ENCODE measurements at regions not wholly inside any gene's neighbourhood (a gene's known extent, or its start where the extent isn't known, plus 50 kb on each side); places are given as distances from the start of the nearest gene placed in this dataset.

DNA sequence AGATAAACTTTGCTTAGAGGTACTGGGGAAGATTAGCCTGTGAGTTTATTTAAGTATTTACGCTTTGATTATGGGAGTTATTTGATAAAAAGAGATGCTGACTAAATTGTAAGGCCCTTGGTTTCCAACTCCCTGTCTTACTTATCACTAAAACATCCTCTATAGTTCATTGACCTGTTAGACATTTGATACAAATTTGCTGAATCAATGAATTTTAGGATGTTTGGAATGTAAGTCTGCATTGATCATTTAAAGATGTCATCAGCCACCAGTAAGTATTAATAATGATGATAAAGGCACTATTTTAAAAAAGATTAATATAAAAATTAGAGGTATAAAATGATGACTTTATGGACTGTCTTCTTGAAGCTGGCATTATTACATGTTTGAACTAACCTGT lies 340.6 kb downstream of the SPRY1 start:
- DNase-seq (ENCODE audit: low spot score): no peak
- Mint-ChIP-seq H3K4me3 (no peak overlapping the region), H3K27me3 (ENCODE audit: low read depth) (no peaks in the 10 kb centered on the region), H3K27ac (no peak overlapping the region), H3K4me1 (peaks cover 20% of the 10 kb centered on the region), H3K36me3 (peaks cover 4% of the 10 kb centered on the region), H3K9me3 (peaks cover 6% of the 10 kb centered on the region)
- ATAC-seq: no peak
- ChIA-PET CTCF (interaction anchor here (2.2 kb wide), 1 partner anchor 10 kb away, joined by 8 read pairs; no protein-coding TSS in a partner anchor), POLR2A (no interaction called here)
- TF ChIP-seq, protein P1, sequence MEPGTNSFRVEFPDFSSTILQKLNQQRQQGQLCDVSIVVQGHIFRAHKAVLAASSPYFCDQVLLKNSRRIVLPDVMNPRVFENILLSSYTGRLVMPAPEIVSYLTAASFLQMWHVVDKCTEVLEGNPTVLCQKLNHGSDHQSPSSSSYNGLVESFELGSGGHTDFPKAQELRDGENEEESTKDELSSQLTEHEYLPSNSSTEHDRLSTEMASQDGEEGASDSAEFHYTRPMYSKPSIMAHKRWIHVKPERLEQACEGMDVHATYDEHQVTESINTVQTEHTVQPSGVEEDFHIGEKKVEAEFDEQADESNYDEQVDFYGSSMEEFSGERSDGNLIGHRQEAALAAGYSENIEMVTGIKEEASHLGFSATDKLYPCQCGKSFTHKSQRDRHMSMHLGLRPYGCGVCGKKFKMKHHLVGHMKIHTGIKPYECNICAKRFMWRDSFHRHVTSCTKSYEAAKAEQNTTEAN (CRISPR knock-in tag; IDR thresholded peaks at IDR 0.05): no peak
- no peak for TF ChIP-seq NR2C2 (CRISPR knock-in tag; IDR thresholded peaks at IDR 0.05)
- TF ChIP-seq, protein P2, sequence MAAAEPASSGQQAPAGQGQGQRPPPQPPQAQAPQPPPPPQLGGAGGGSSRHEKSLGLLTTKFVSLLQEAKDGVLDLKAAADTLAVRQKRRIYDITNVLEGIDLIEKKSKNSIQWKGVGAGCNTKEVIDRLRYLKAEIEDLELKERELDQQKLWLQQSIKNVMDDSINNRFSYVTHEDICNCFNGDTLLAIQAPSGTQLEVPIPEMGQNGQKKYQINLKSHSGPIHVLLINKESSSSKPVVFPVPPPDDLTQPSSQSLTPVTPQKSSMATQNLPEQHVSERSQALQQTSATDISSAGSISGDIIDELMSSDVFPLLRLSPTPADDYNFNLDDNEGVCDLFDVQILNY (CRISPR knock-in tag; IDR thresholded peaks at IDR 0.05): no peak

DNA sequence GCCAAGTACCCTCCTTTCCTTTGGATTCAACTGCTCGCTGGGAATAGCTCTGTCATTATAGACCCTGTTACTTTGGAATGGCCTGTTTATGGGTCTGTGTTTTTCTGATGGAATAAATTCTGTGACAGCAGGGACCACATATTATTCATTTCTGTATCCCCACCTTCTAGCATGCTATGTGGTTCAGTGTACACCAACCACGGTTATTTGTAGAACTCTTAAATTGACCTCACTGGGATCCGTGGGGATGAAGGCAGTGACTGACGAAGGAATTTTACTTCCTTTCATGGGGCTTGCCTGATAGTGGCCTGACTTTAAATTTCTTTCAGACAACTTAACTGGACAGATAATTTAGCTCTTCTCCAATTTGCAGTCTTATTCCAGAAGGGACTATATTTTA lies 343.2 kb downstream of the SPRY1 start:
- Mint-ChIP-seq H3K27me3 (ENCODE audit: low read depth) (no peaks in the 10 kb centered on the region), H3K27ac (peak overlapping the region; percentile 19; the same call in 1 of the 2 replicates), H3K4me3 (no peak overlapping the region), H3K36me3 (no peaks in the 10 kb centered on the region), H3K4me1 (peaks cover 21% of the 10 kb centered on the region), H3K9me3 (peaks cover under 1% of the 10 kb centered on the region)
- POLR2A ChIA-PET: no interaction called here
- no peak for ATAC-seq
- CTCF ChIA-PET: interaction anchor here (1.5 kb wide), 1 partner anchor 34 kb away, joined by 3 read pairs; no protein-coding TSS in a partner anchor
- no peak for DNase-seq (ENCODE audit: low spot score)
- TF ChIP-seq, protein P3, sequence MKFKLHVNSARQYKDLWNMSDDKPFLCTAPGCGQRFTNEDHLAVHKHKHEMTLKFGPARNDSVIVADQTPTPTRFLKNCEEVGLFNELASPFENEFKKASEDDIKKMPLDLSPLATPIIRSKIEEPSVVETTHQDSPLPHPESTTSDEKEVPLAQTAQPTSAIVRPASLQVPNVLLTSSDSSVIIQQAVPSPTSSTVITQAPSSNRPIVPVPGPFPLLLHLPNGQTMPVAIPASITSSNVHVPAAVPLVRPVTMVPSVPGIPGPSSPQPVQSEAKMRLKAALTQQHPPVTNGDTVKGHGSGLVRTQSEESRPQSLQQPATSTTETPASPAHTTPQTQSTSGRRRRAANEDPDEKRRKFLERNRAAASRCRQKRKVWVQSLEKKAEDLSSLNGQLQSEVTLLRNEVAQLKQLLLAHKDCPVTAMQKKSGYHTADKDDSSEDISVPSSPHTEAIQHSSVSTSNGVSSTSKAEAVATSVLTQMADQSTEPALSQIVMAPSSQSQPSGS (CRISPR knock-in tag; IDR thresholded peaks at IDR 0.05; ENCODE audit: borderline replicate concordance, low read depth): no peak

DNA sequence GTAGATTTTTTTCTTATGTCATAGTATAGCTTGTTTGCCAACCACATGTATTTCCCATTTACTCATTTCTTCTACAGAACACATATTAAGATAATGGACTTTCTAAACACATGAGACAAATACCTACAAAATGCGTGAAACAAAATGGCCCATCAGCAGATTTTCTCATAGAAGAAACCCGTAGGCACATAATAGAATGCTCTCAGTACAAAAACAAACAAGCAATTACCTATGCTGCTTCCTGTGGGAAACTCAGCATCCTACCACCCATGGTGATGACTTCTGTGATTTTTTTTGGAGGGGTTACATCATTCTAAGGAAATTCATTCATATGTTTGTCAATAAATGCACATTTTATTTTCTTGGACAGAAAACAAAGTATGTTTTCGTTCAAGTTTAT lies 343.6 kb downstream of the SPRY1 start:
- Mint-ChIP-seq H3K4me1 (peaks cover 24% of the 10 kb centered on the region), H3K27me3 (ENCODE audit: low read depth) (no peaks in the 10 kb centered on the region), H3K36me3 (no peaks in the 10 kb centered on the region), H3K4me3 (no peak overlapping the region), H3K9me3 (no peaks in the 10 kb centered on the region), H3K27ac (no peak overlapping the region)
- no peak for TF ChIP-seq SP1 (CRISPR knock-in tag; conservative IDR thresholded peaks at IDR 0.05)
- TF ChIP-seq, protein P2 (CRISPR knock-in tag; IDR thresholded peaks at IDR 0.05): no peak
- no peak for TF ChIP-seq ZNF396 (CRISPR knock-in tag; IDR thresholded peaks at IDR 0.05; ENCODE audit: borderline replicate concordance)
- no peak for TF ChIP-seq FOXP1 (CRISPR knock-in tag; IDR thresholded peaks at IDR 0.05; ENCODE audit: borderline replicate concordance)
- TF ChIP-seq CBFB (CRISPR knock-in tag; IDR thresholded peaks at IDR 0.05; ENCODE audit: low read depth): no peak
- TF ChIP-seq NFE2L1 (CRISPR knock-in tag; IDR thresholded peaks at IDR 0.05): no peak
- TF ChIP-seq, protein P4, sequence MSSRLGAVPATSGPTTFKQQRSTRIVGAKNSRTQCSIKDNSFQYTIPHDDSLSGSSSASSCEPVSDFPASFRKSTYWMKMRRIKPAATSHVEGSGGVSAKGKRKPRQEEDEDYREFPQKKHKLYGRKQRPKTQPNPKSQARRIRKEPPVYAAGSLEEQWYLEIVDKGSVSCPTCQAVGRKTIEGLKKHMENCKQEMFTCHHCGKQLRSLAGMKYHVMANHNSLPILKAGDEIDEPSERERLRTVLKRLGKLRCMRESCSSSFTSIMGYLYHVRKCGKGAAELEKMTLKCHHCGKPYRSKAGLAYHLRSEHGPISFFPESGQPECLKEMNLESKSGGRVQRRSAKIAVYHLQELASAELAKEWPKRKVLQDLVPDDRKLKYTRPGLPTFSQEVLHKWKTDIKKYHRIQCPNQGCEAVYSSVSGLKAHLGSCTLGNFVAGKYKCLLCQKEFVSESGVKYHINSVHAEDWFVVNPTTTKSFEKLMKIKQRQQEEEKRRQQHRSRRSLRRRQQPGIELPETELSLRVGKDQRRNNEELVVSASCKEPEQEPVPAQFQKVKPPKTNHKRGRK (CRISPR knock-in tag; IDR thresholded peaks at IDR 0.05; ENCODE audit: borderline replicate concordance): no peak
- TF ChIP-seq, protein P5, sequence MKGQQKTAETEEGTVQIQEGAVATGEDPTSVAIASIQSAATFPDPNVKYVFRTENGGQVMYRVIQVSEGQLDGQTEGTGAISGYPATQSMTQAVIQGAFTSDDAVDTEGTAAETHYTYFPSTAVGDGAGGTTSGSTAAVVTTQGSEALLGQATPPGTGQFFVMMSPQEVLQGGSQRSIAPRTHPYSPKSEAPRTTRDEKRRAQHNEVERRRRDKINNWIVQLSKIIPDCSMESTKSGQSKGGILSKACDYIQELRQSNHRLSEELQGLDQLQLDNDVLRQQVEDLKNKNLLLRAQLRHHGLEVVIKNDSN (CRISPR knock-in tag; IDR thresholded peaks at IDR 0.05): no peak
- TF ChIP-seq ZNF232 (CRISPR knock-in tag; IDR thresholded peaks at IDR 0.05): no peak
- TF ChIP-seq TP53 (CRISPR knock-in tag; IDR thresholded peaks at IDR 0.05): no peak
- TF ChIP-seq, protein P6, sequence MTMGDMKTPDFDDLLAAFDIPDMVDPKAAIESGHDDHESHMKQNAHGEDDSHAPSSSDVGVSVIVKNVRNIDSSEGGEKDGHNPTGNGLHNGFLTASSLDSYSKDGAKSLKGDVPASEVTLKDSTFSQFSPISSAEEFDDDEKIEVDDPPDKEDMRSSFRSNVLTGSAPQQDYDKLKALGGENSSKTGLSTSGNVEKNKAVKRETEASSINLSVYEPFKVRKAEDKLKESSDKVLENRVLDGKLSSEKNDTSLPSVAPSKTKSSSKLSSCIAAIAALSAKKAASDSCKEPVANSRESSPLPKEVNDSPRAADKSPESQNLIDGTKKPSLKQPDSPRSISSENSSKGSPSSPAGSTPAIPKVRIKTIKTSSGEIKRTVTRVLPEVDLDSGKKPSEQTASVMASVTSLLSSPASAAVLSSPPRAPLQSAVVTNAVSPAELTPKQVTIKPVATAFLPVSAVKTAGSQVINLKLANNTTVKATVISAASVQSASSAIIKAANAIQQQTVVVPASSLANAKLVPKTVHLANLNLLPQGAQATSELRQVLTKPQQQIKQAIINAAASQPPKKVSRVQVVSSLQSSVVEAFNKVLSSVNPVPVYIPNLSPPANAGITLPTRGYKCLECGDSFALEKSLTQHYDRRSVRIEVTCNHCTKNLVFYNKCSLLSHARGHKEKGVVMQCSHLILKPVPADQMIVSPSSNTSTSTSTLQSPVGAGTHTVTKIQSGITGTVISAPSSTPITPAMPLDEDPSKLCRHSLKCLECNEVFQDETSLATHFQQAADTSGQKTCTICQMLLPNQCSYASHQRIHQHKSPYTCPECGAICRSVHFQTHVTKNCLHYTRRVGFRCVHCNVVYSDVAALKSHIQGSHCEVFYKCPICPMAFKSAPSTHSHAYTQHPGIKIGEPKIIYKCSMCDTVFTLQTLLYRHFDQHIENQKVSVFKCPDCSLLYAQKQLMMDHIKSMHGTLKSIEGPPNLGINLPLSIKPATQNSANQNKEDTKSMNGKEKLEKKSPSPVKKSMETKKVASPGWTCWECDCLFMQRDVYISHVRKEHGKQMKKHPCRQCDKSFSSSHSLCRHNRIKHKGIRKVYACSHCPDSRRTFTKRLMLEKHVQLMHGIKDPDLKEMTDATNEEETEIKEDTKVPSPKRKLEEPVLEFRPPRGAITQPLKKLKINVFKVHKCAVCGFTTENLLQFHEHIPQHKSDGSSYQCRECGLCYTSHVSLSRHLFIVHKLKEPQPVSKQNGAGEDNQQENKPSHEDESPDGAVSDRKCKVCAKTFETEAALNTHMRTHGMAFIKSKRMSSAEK (CRISPR knock-in tag; IDR thresholded peaks at IDR 0.05; ENCODE audit: borderline replicate concordance): no peak
- TF ChIP-seq NFYB (CRISPR knock-in tag; conservative IDR thresholded peaks at IDR 0.05; ENCODE audit: low read depth): no peak
- TF ChIP-seq, protein P7, sequence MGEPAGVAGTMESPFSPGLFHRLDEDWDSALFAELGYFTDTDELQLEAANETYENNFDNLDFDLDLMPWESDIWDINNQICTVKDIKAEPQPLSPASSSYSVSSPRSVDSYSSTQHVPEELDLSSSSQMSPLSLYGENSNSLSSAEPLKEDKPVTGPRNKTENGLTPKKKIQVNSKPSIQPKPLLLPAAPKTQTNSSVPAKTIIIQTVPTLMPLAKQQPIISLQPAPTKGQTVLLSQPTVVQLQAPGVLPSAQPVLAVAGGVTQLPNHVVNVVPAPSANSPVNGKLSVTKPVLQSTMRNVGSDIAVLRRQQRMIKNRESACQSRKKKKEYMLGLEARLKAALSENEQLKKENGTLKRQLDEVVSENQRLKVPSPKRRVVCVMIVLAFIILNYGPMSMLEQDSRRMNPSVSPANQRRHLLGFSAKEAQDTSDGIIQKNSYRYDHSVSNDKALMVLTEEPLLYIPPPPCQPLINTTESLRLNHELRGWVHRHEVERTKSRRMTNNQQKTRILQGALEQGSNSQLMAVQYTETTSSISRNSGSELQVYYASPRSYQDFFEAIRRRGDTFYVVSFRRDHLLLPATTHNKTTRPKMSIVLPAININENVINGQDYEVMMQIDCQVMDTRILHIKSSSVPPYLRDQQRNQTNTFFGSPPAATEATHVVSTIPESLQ (CRISPR knock-in tag; IDR thresholded peaks at IDR 0.05): no peak
- no peak for TF ChIP-seq TEAD4 (CRISPR knock-in tag; IDR thresholded peaks at IDR 0.05)
- TF ChIP-seq EMX1 (CRISPR knock-in tag; IDR thresholded peaks at IDR 0.05): no peak
- no peak for ATAC-seq
- CTCF ChIA-PET: interaction anchor here (1.5 kb wide), 1 partner anchor 33 kb away, joined by 3 read pairs; no protein-coding TSS in a partner anchor
- POLR2A ChIA-PET: no interaction called here
- no peak for DNase-seq (ENCODE audit: low spot score)

Measured in WTC11 (cell line).